Neural cell (in vitro differentiated cells): ENCODE measurements at regions not wholly inside any gene's neighbourhood (a gene's known extent, or its start where the extent isn't known, plus 50 kb on each side); places are given as distances from the start of the nearest gene placed in this dataset.

Source experiments
- H2AFZ ChIP-seq: fragments of 200-600, 300-800 bp; sonication (generic), shearing (Covaris generic); 2 replicates; pipeline ENCODE4 v1.6.0; 2014; ENCODE audit warnings: low read depth, mild to moderate bottlenecking, antibody characterized with exemption, low read length, moderate library complexity
- H3F3A ChIP-seq: fragments of 200-600 bp; shearing (Covaris generic); 2 replicates; pipeline ENCODE4 v1.6.1; 2016; ENCODE audit warnings: mild to moderate bottlenecking, moderate library complexity, mixed read lengths, antibody characterized with exemption, low read length; ENCODE audit not compliant: insufficient read depth, poor library complexity, severe bottlenecking
- H3K27ac ChIP-seq: fragments of 200-600, 300-800 bp; sonication (generic), shearing (Covaris generic); 2 replicates; pipeline ENCODE4 v1.5.1; 2014; ENCODE audit warnings: mild to moderate bottlenecking, low read length, moderate library complexity
- H3K27me3 ChIP-seq: fragments of 300-800, 200-600 bp; sonication (generic), shearing (Covaris generic); 2 replicates; pipeline ENCODE4 v1.6.0; 2014; ENCODE audit warnings: mild to moderate bottlenecking, low read depth, low read length, moderate library complexity; ENCODE audit not compliant: insufficient read depth
- H3K36me3 ChIP-seq: fragments of 300-800, 200-600 bp; sonication (generic), shearing (Covaris generic); 2 replicates; pipeline ENCODE4 v1.5.1; 2014; ENCODE audit warnings: mild to moderate bottlenecking, antibody characterized with exemption, low read length, moderate library complexity; ENCODE audit not compliant: insufficient read depth
- H3K4me2 ChIP-seq: fragments of 300-800, 200-600 bp; sonication (generic), shearing (Covaris generic); 2 replicates; pipeline ENCODE4 v1.6.0; 2014; ENCODE audit warnings: mild to moderate bottlenecking, low read length
- H3K4me3 ChIP-seq: fragments of 300-800, 200-600 bp; sonication (generic), shearing (Covaris generic); 2 replicates; pipeline ENCODE4 v1.5.1; 2014; ENCODE audit warnings: mild to moderate bottlenecking, low read length, moderate library complexity
- H3K79me2 ChIP-seq: fragments of 200-600 bp; shearing (Covaris generic); replicated peaks from 2 replicates; pipeline ENCODE4 v1.6.0; 2014; ENCODE audit warnings: mild to moderate bottlenecking, low read length, moderate library complexity; ENCODE audit not compliant: insufficient read depth
- H3K9ac ChIP-seq: fragments of 300-800, 200-600 bp; sonication (generic), shearing (Covaris generic); 2 replicates; pipeline ENCODE4 v1.6.1; 2016; ENCODE audit warnings: mild to moderate bottlenecking, low read length, mixed read lengths
- H3K9me2 ChIP-seq: fragments of 200-600 bp; shearing (Covaris generic); 2 replicates; pipeline ENCODE4 v1.6.1; 2016; ENCODE audit warnings: mild to moderate bottlenecking, low read length, mixed read lengths; ENCODE audit not compliant: insufficient read depth
- H3K9me3 ChIP-seq: fragments of 200-600, 300-800 bp; sonication (generic), shearing (Covaris generic); 2 replicates; pipeline ENCODE4 v1.6.1; 2016; ENCODE audit warnings: mild to moderate bottlenecking, mixed run types, low read length, moderate library complexity, mixed read lengths
- H4K20me1 ChIP-seq: fragments of 200-600 bp; shearing (Covaris generic); 2 replicates; pipeline ENCODE4 v1.6.1; 2016; ENCODE audit warnings: mild to moderate bottlenecking, mixed run types; ENCODE audit not compliant: insufficient read depth
- EP300 ChIP-seq: fragments of 450-650 bp; conservative IDR thresholded peaks from 2 replicates; pipeline ENCODE4 v1.6.1; 2014; ENCODE audit warnings: antibody characterized with exemption, mild to moderate bottlenecking, moderate library complexity; ENCODE audit not compliant: poor library complexity, severe bottlenecking
- EZH2 ChIP-seq: fragments of 200-600, 300-800 bp; shearing (Covaris generic), sonication (generic); IDR thresholded peaks from 2 replicates; pipeline ENCODE4 v1.6.1; 2014; ENCODE audit warnings: antibody characterized with exemption, low read length, borderline replicate concordance, mild to moderate bottlenecking; ENCODE audit not compliant: insufficient read depth, poor library complexity, severe bottlenecking
- MXI1 ChIP-seq: fragments of 450-650 bp; conservative IDR thresholded peaks from 2 replicates; pipeline ENCODE4 v1.6.1; 2014; ENCODE audit warnings: antibody characterized with exemption, mild to moderate bottlenecking; ENCODE audit not compliant: poor library complexity, severe bottlenecking
- POLR2AphosphoS5 ChIP-seq: IDR thresholded peaks from 2 replicates; pipeline ENCODE4 v1.6.1; 2012
- RAD21 ChIP-seq: fragments of 450-650 bp; conservative IDR thresholded peaks from 2 replicates; pipeline ENCODE4 v1.6.1; 2014; ENCODE audit warnings: antibody characterized with exemption, mild to moderate bottlenecking, moderate library complexity
- SMC3 ChIP-seq: fragments of 450-650 bp; conservative IDR thresholded peaks from 2 replicates; pipeline ENCODE4 v1.6.1; 2014; ENCODE audit warnings: antibody characterized with exemption, mild to moderate bottlenecking, moderate library complexity; ENCODE audit not compliant: poor library complexity
- TAF1 ChIP-seq: IDR thresholded peaks from 2 replicates; pipeline ENCODE4 v1.6.1; 2012; ENCODE audit warnings: low read depth
- TF ChIP-seq, protein P1 (sequence below): fragments of 450-650 bp; IDR thresholded peaks from 2 replicates; pipeline ENCODE4 v1.5.1; 2014; ENCODE audit warnings: antibody characterized with exemption, mild to moderate bottlenecking, moderate library complexity; ENCODE audit not compliant: poor library complexity, severe bottlenecking
- TF ChIP-seq, protein P2 (sequence below): IDR thresholded peaks from 2 replicates; pipeline ENCODE4 v1.6.1; 2012; ENCODE audit warnings: borderline replicate concordance

DNA sequence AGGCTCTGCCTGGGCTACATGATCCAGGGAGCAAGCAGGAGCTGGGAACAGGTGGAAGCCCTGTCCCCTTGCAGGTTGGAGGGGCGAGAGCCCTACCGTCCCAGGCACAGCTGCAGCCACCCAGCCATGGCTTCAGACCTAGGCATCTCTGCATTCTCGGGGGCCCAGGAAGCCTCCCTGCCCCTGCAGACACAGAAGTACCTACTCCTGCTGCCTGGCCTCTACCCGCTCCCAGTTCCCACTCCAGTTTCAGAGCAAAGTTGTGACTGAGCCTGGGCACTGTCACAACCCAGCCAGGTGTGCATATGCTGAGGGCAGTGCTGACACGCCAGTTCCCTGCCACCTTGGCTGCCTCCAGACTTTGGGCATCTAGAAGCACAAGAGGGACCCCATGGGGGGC is 645.9 kb downstream of the HTR1B start:
- no peak overlapping the region for H2AFZ ChIP-seq
- H3K79me2 ChIP-seq: no peaks in the 10 kb centered on the region
- H3K9ac ChIP-seq: no peak overlapping the region
- TF ChIP-seq RAD21: no peak
- TF ChIP-seq TAF1: no peak
- no peak for TF ChIP-seq MXI1
- TF ChIP-seq EZH2: no peak
- TF ChIP-seq, protein P1, sequence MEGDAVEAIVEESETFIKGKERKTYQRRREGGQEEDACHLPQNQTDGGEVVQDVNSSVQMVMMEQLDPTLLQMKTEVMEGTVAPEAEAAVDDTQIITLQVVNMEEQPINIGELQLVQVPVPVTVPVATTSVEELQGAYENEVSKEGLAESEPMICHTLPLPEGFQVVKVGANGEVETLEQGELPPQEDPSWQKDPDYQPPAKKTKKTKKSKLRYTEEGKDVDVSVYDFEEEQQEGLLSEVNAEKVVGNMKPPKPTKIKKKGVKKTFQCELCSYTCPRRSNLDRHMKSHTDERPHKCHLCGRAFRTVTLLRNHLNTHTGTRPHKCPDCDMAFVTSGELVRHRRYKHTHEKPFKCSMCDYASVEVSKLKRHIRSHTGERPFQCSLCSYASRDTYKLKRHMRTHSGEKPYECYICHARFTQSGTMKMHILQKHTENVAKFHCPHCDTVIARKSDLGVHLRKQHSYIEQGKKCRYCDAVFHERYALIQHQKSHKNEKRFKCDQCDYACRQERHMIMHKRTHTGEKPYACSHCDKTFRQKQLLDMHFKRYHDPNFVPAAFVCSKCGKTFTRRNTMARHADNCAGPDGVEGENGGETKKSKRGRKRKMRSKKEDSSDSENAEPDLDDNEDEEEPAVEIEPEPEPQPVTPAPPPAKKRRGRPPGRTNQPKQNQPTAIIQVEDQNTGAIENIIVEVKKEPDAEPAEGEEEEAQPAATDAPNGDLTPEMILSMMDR: no peak
- TF ChIP-seq, protein P2, sequence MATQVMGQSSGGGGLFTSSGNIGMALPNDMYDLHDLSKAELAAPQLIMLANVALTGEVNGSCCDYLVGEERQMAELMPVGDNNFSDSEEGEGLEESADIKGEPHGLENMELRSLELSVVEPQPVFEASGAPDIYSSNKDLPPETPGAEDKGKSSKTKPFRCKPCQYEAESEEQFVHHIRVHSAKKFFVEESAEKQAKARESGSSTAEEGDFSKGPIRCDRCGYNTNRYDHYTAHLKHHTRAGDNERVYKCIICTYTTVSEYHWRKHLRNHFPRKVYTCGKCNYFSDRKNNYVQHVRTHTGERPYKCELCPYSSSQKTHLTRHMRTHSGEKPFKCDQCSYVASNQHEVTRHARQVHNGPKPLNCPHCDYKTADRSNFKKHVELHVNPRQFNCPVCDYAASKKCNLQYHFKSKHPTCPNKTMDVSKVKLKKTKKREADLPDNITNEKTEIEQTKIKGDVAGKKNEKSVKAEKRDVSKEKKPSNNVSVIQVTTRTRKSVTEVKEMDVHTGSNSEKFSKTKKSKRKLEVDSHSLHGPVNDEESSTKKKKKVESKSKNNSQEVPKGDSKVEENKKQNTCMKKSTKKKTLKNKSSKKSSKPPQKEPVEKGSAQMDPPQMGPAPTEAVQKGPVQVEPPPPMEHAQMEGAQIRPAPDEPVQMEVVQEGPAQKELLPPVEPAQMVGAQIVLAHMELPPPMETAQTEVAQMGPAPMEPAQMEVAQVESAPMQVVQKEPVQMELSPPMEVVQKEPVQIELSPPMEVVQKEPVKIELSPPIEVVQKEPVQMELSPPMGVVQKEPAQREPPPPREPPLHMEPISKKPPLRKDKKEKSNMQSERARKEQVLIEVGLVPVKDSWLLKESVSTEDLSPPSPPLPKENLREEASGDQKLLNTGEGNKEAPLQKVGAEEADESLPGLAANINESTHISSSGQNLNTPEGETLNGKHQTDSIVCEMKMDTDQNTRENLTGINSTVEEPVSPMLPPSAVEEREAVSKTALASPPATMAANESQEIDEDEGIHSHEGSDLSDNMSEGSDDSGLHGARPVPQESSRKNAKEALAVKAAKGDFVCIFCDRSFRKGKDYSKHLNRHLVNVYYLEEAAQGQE: no peak
- no peak for TF ChIP-seq POLR2AphosphoS5
- TF ChIP-seq EP300: no peak
- TF ChIP-seq SMC3: no peak
- no peaks in the 10 kb centered on the region for H4K20me1 ChIP-seq
- no peaks in the 10 kb centered on the region for H3K9me3 ChIP-seq
- H3F3A ChIP-seq: no peaks in the 10 kb centered on the region
- no peak overlapping the region for H3K4me2 ChIP-seq
- no peak overlapping the region for H3K4me3 ChIP-seq
- H3K27ac ChIP-seq: no peak overlapping the region
- H3K9me2 ChIP-seq: no peaks in the 10 kb centered on the region
- H3K36me3 ChIP-seq: no peaks in the 10 kb centered on the region
- no peaks in the 10 kb centered on the region for H3K27me3 ChIP-seq

DNA sequence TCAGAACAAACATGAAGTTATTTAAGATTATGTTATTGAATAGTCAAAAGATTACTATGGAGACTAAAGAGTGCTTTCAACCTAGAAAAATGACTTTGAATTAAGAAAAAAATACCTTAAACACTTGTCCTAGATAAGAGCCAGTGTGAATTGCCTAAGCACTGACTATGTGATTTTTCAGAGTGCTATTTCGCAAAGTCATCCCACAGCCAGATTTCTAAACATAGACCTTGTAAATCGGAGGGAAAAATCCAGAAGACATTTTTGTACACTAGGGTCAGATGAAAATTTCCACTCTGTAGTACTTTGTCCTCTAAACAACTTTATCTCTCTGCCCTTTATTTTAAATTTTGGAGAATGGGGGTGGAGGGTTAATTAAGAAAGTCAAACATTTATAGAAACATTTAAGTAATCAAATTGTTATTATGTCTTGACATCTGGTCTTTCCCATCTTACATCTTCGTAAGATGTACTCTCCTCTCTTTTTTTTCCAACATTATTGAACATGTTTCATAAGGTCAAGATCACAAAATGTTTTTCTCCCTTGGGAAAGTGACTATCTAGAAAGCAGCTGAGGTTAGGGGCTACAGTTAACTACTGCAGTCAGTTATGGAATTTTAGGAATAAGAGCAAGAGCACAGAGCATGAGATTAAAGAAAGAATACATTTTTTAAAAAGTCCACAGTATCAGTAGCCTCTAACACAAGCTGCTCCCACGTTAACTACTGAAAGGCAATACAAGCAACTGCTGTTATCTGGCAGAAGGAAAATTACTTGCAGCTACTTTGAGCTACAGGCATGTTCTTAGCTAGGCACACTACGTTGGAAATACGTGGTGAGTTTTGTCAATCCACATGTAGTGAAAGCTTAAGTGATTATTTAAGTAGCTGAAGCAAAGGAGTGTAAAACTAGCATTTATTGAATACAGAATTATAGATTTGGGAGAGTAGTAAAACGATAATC is 648.5 kb downstream of the HTR1B start:
- Histone ChIP-seq H3K36me3 (no peaks in the 10 kb centered on the region), H3K4me2 (no peak overlapping the region)
- TF ChIP-seq MXI1 (no peak), SMC3 (no peak), EP300 (no peak), POLR2AphosphoS5 (no peak), TAF1 (no peak), EZH2 (no peak), RAD21 (no peak)
- TF ChIP-seq, protein P2: no peak
- TF ChIP-seq, protein P1: no peak

More for the DNA sequence above, 648.5 kb downstream of the HTR1B start:
- Histone ChIP-seq H3K4me3 (no peak overlapping the region), H3K27ac (no peak overlapping the region), H4K20me1 (no peaks in the 10 kb centered on the region), H3F3A (no peaks in the 10 kb centered on the region), H3K27me3 (no peaks in the 10 kb centered on the region), H3K9me2 (no peaks in the 10 kb centered on the region), H3K79me2 (no peaks in the 10 kb centered on the region), H3K9ac (no peak overlapping the region), H3K9me3 (no peaks in the 10 kb centered on the region), H2AFZ (no peak overlapping the region)
